ENCODE measurements at regions not wholly inside any gene's neighbourhood (a gene's known extent, or its start where the extent isn't known, plus 50 kb on each side); places are given as distances from the start of the nearest gene placed in this dataset.

DNA sequence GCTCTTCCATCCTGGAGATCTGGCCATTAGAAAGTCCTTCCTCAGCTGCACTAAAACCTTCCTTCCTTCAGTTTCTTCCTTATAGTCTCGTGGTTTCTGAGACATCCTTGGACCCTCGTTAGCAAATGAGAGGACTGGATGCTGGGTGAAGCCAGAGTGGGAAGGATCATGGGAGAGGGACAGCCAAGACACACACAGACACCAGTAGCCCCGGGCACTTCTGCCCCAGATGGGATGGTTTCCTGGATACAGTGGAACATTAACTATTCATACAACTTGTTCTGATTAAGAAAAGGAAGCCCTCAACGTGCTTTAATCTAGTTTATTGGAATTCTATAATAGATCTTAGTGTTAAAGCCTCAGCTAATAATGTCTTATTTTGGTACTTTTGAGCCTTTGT lies 125.5 kb downstream of the SEC61B start:
- H3K9me3 ChIP-seq (ENCODE audit: control insufficient read depth in 5 of 5, low read length in 5 of 5): no peaks in the 10 kb centered on the region

DNA sequence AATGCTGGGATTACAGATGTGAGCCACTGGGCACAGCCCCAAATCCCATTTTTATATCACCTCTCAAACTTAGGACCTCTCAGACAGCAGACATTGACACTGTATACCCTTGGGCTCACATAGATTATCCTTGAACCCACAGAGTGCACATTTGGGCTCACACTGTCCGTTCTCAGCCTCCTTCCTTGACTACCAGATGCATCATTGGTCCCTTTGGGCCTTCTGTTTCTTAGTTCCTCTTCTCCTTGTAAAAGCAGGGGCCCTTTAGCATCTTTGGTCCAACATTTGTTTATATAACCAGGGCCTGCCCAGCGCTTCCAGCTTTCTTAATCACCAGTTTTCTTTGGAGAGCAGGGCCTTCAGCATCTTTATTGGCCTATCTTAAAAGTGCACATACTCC lies 126.2 kb downstream of the SEC61B start:
- Histone ChIP-seq H3K36me3 (ENCODE audit: control insufficient read depth in 5 of 5, insufficient read depth in 5 of 5, low read length in 5 of 5) (no peaks in the 10 kb centered on the region), H3K9ac (ENCODE audit: low read length in 5 of 5) (no peak overlapping the region), H3K9me3 (ENCODE audit: control insufficient read depth in 5 of 5, low read length in 5 of 5) (no peaks in the 10 kb centered on the region), H3K4me3 (ENCODE audit: low read depth in 1 of 5, low read length in 5 of 5) (no peak overlapping the region), H3K4me1 (ENCODE audit: control insufficient read depth in 5 of 5, insufficient read depth in 5 of 5, low read length in 5 of 5) (peaks cover 7 to 11% (median 8%) of the 10 kb centered on the region in 5 donors), H3K27me3 (ENCODE audit: control insufficient read depth in 5 of 5, insufficient read depth in 4 of 5, low read length in 5 of 5) (no peaks in the 10 kb centered on the region), H3K27ac (ENCODE audit: low read depth, low read length) (no peak overlapping the region)

More for the DNA sequence above, 125.5 kb downstream of the SEC61B start:
- H3K9ac ChIP-seq (ENCODE audit: low read length in 5 of 5): no peak overlapping the region
- peaks cover 0 to 4% (median 3%) of the 10 kb centered on the region in 5 donors for H3K4me1 ChIP-seq (ENCODE audit: control insufficient read depth in 5 of 5, insufficient read depth in 5 of 5, low read length in 5 of 5)
- no peaks in the 10 kb centered on the region for H3K27me3 ChIP-seq (ENCODE audit: control insufficient read depth in 5 of 5, insufficient read depth in 4 of 5, low read length in 5 of 5)
- H3K36me3 ChIP-seq (ENCODE audit: control insufficient read depth in 5 of 5, insufficient read depth in 5 of 5, low read length in 5 of 5): no peaks in the 10 kb centered on the region
- H3K27ac ChIP-seq (ENCODE audit: low read depth, low read length): no peak overlapping the region
- no peak overlapping the region for H3K4me3 ChIP-seq (ENCODE audit: low read depth in 1 of 5, low read length in 5 of 5)

DNA sequence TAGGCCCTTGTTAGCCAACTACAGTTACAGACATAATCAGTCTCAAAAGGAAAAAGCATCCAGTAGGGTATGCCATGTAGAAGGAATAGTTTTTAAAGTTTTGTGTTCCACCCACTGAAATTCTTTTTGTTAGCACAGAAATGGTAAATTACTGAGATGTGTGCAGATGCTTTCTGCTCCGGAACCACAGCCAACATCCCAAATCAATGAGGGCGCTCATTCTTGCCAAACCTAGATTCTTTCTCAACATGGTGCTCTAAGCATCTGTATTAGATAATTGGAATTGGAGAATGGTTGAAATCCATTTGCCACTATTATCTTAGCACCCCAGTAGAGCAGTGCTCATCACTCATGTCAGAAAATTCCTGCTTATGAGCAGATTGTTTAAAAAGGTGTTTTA lies 127.8 kb downstream of the SEC61B start:
- H3K4me3 ChIP-seq (ENCODE audit: low read depth in 1 of 5, low read length in 5 of 5): no peak overlapping the region
- peaks cover 0 to 3% (median 0%) of the 10 kb centered on the region in 5 donors for H3K27me3 ChIP-seq (ENCODE audit: control insufficient read depth in 5 of 5, insufficient read depth in 4 of 5, low read length in 5 of 5)
- H3K9ac ChIP-seq (ENCODE audit: low read length in 5 of 5): no peak overlapping the region
- H3K36me3 ChIP-seq (ENCODE audit: control insufficient read depth in 5 of 5, insufficient read depth in 5 of 5, low read length in 5 of 5): no peaks in the 10 kb centered on the region
- H3K9me3 ChIP-seq (ENCODE audit: control insufficient read depth in 5 of 5, low read length in 5 of 5): no peaks in the 10 kb centered on the region
- H3K27ac ChIP-seq (ENCODE audit: low read depth, low read length): no peak overlapping the region
- peaks cover 13 to 22% (median 18%) of the 10 kb centered on the region in 5 donors for H3K4me1 ChIP-seq (ENCODE audit: control insufficient read depth in 5 of 5, insufficient read depth in 5 of 5, low read length in 5 of 5)

DNA sequence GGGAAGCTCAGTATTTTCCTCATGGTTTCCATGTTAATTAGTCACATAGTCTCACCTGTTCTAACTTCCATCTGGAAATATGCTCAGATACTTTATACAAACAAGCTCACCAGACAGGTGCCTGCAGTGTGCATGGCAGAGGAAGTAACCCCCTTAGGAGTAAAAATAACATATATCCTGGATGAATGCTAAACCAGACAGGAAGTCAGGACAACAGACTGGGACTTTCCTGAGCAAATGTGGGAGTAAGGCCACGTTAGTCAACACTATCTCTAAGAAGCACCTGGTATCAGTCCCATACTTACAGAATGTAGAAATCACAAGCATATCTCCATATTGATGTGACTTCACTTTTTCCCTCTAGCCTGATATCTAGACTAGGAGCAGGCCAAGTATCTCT lies 128.4 kb downstream of the SEC61B start:
- H3K4me1 ChIP-seq (ENCODE audit: control insufficient read depth in 5 of 5, insufficient read depth in 5 of 5, low read length in 5 of 5): peaks cover 11 to 22% (median 18%) of the 10 kb centered on the region in 5 donors
- no peak overlapping the region for H3K4me3 ChIP-seq (ENCODE audit: low read depth in 1 of 5, low read length in 5 of 5)
- H3K9me3 ChIP-seq (ENCODE audit: control insufficient read depth in 5 of 5, low read length in 5 of 5): no peaks in the 10 kb centered on the region
- no peak overlapping the region for H3K27ac ChIP-seq (ENCODE audit: low read depth, low read length)
- H3K36me3 ChIP-seq (ENCODE audit: control insufficient read depth in 5 of 5, insufficient read depth in 5 of 5, low read length in 5 of 5): no peaks in the 10 kb centered on the region
- peaks cover 0 to 3% (median 0%) of the 10 kb centered on the region in 5 donors for H3K27me3 ChIP-seq (ENCODE audit: control insufficient read depth in 5 of 5, insufficient read depth in 4 of 5, low read length in 5 of 5)
- no peak overlapping the region for H3K9ac ChIP-seq (ENCODE audit: low read length in 5 of 5)

DNA sequence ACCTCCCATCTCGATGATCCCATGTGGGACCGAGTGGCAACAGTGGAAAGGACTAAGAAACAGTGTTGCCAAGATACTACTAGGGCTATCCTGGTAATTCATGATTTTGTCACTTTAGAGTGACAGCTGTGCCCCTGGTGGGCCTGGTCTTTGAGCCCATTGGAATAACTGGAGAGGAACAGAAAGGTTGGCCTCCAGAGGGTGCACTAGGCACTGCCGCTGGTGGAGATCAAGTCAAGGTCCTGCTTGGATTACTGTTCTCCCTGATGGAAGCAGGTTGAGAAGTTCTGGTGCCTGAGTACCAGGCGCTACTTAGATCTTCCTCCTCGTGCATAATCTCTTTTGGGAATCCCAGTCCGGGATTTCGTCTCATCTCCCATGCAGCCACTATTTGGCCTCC lies 129.6 kb downstream of the SEC61B start:
- Histone ChIP-seq H3K27me3 (ENCODE audit: control insufficient read depth in 5 of 5, insufficient read depth in 4 of 5, low read length in 5 of 5) (peaks cover 0 to 3% (median 0%) of the 10 kb centered on the region in 5 donors), H3K9ac (ENCODE audit: low read length in 5 of 5) (no peak overlapping the region), H3K4me3 (ENCODE audit: low read depth in 1 of 5, low read length in 5 of 5) (no peak overlapping the region), H3K36me3 (ENCODE audit: control insufficient read depth in 5 of 5, insufficient read depth in 5 of 5, low read length in 5 of 5) (no peaks in the 10 kb centered on the region), H3K4me1 (ENCODE audit: control insufficient read depth in 5 of 5, insufficient read depth in 5 of 5, low read length in 5 of 5) (peaks cover 17 to 31% (median 27%) of the 10 kb centered on the region in 5 donors), H3K27ac (ENCODE audit: low read depth, low read length) (no peak overlapping the region), H3K9me3 (ENCODE audit: control insufficient read depth in 5 of 5, low read length in 5 of 5) (no peaks in the 10 kb centered on the region)

DNA sequence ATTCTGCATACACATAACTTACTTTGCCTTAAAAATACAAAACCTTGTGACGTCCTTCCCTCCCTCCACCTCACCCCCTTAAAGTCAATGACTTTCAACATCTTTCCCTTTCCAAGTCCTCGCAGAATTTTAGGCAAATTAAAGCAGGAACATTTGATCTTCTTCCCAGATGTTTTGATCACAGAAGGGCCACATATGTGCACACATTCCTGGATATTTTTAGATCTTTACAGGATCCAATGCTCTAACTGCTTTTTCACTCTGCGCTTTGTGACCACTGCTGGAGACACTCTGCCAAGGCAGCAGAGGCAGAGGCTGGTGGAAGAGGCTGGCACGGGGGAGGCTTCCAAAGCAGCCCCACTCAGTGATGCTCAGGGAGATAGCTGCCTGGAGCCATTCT lies 130.7 kb downstream of the SEC61B start:
- Histone ChIP-seq H3K36me3 (ENCODE audit: control insufficient read depth in 5 of 5, insufficient read depth in 5 of 5, low read length in 5 of 5) (no peaks in the 10 kb centered on the region), H3K9me3 (ENCODE audit: control insufficient read depth in 5 of 5, low read length in 5 of 5) (no peaks in the 10 kb centered on the region), H3K9ac (ENCODE audit: low read length in 5 of 5) (peak overlapping the region in 2 of 5 donors; percentile 30 to 47), H3K4me3 (ENCODE audit: low read depth in 1 of 5, low read length in 5 of 5) (no peak overlapping the region), H3K27ac (ENCODE audit: low read depth, low read length) (peak overlapping the region; percentile 99), H3K4me1 (ENCODE audit: control insufficient read depth in 5 of 5, insufficient read depth in 5 of 5, low read length in 5 of 5) (peaks cover 20 to 40% (median 36%) of the 10 kb centered on the region in 5 donors), H3K27me3 (ENCODE audit: control insufficient read depth in 5 of 5, insufficient read depth in 4 of 5, low read length in 5 of 5) (peaks cover 0 to 3% (median 0%) of the 10 kb centered on the region in 5 donors)

DNA sequence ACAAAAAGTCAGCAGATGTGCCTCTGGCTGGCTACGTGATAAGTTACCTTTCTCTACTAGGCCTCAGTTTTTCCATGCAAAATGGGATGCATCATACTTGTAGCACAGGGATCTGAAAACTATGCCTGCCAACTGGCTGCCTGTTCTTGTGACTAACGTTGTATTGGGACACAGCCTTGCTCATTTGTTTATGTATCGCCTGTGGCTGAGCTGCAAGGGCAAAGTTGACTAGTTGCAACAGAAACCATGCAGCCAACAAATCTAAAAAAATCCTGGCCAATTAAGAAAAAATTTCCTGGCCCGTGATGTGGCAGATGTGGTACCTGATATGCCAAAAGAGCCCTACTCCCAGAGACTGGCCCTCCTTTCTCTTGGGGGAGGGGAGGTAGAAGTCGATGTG lies 131.3 kb downstream of the SEC61B start:
- H3K4me1 ChIP-seq (ENCODE audit: control insufficient read depth in 5 of 5, insufficient read depth in 5 of 5, low read length in 5 of 5): peaks cover 20 to 41% (median 36%) of the 10 kb centered on the region in 5 donors
- peaks cover 0 to 3% (median 0%) of the 10 kb centered on the region in 5 donors for H3K27me3 ChIP-seq (ENCODE audit: control insufficient read depth in 5 of 5, insufficient read depth in 4 of 5, low read length in 5 of 5)
- H3K36me3 ChIP-seq (ENCODE audit: control insufficient read depth in 5 of 5, insufficient read depth in 5 of 5, low read length in 5 of 5): no peaks in the 10 kb centered on the region
- no peaks in the 10 kb centered on the region for H3K9me3 ChIP-seq (ENCODE audit: control insufficient read depth in 5 of 5, low read length in 5 of 5)
- H3K4me3 ChIP-seq (ENCODE audit: low read depth in 1 of 5, low read length in 5 of 5): no peak overlapping the region
- H3K9ac ChIP-seq (ENCODE audit: low read length in 5 of 5): peak overlapping the region in 3 of 5 donors; percentile 54 to 90 (median 60)
- H3K27ac ChIP-seq (ENCODE audit: low read depth, low read length): peak overlapping the region; percentile 99

DNA sequence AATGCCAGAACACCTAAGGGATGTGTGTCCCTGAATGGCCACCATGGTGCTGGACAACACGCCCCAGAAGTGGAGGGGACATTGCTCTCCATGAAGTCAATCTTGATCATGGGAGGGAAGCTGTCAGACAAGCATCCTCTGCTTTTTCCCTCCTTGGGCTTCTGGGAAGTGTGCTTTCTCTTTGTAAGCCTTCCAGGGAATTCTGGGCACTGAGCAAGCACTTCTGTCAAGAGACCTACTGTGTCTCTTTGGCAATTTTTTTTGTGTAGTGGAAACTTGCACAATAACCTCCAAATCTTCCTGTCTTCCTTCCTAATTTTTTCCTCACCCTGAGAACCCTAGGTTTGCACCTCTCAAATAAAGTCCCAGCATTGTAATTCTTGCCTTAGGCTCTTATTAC lies 132.0 kb downstream of the SEC61B start:
- no peaks in the 10 kb centered on the region for H3K9me3 ChIP-seq (ENCODE audit: control insufficient read depth in 5 of 5, low read length in 5 of 5)
- peaks cover 20 to 41% (median 36%) of the 10 kb centered on the region in 5 donors for H3K4me1 ChIP-seq (ENCODE audit: control insufficient read depth in 5 of 5, insufficient read depth in 5 of 5, low read length in 5 of 5)
- H3K27me3 ChIP-seq (ENCODE audit: control insufficient read depth in 5 of 5, insufficient read depth in 4 of 5, low read length in 5 of 5): peaks cover 0 to 6% (median 3%) of the 10 kb centered on the region in 5 donors
- peak overlapping the region; percentile 99 for H3K27ac ChIP-seq (ENCODE audit: low read depth, low read length)
- H3K4me3 ChIP-seq (ENCODE audit: low read depth in 1 of 5, low read length in 5 of 5): no peak overlapping the region
- H3K9ac ChIP-seq (ENCODE audit: low read length in 5 of 5): peak overlapping the region in 3 of 5 donors; percentile 54 to 90 (median 60)
- H3K36me3 ChIP-seq (ENCODE audit: control insufficient read depth in 5 of 5, insufficient read depth in 5 of 5, low read length in 5 of 5): no peaks in the 10 kb centered on the region

DNA sequence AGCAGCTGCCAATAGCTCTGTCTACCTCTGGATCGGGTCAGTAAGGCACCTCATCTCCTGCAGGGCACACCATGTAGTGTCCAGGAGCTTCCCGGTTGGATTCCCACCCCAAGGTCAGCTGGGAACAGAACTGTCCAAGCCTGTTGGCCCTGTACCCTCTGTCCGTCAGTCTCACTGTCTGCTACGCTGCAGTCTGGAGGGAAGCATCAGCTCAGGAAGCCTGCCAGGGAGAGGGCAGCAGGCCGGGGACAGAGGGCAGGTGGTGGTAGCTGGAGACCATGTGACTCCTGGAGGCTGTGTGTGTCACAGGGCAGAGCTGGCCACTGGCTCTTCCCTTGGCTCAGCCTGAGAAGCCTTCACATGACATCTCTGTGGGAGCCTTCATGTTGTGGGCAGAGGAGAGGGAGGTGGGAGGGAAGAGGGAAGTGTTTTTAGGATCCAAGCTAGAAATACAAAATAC lies 134.5 kb downstream of the SEC61B start:
- Histone ChIP-seq H3K36me3 (ENCODE audit: control insufficient read depth in 5 of 5, insufficient read depth in 5 of 5, low read length in 5 of 5) (no peaks in the 10 kb centered on the region), H3K9ac (ENCODE audit: low read length in 5 of 5) (peak overlapping the region in 4 of 5 donors; percentile 41 to 59 (median 56)), H3K4me3 (ENCODE audit: low read depth in 1 of 5, low read length in 5 of 5) (peak overlapping the region in 1 of 5 donors; percentile 2), H3K9me3 (ENCODE audit: control insufficient read depth in 5 of 5, low read length in 5 of 5) (no peaks in the 10 kb centered on the region), H3K4me1 (ENCODE audit: control insufficient read depth in 5 of 5, insufficient read depth in 5 of 5, low read length in 5 of 5) (peaks cover 20 to 41% (median 36%) of the 10 kb centered on the region in 5 donors), H3K27me3 (ENCODE audit: control insufficient read depth in 5 of 5, insufficient read depth in 4 of 5, low read length in 5 of 5) (peaks cover 0 to 7% (median 3%) of the 10 kb centered on the region in 5 donors), H3K27ac (ENCODE audit: low read depth, low read length) (peak overlapping the region; percentile 86)

DNA sequence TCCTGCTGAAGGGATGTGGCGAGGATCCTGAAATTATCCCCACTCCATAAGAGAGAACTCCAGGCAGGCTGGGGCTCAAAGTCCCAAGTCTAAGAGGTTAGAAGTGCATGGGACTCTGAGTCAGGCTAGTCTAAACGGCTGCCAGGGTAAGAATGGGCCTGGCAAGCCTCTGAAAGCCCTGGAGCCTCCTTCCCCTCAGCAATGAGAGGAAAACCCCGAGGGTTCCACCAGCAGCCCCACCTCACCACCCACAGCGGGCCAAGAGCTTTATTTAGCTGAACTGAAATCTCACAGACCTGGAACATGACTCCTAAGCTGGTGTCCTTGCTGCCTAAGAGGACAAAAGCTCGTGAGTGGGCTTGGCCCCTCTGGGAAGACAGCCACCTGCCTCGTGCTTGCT lies 135.5 kb downstream of the SEC61B start:
- H3K27ac ChIP-seq (ENCODE audit: low read depth, low read length): peak overlapping the region; percentile 68
- peaks cover 19 to 48% (median 45%) of the 10 kb centered on the region in 5 donors for H3K4me1 ChIP-seq (ENCODE audit: control insufficient read depth in 5 of 5, insufficient read depth in 5 of 5, low read length in 5 of 5)
- H3K4me3 ChIP-seq (ENCODE audit: low read depth in 1 of 5, low read length in 5 of 5): no peak overlapping the region
- H3K27me3 ChIP-seq (ENCODE audit: control insufficient read depth in 5 of 5, insufficient read depth in 4 of 5, low read length in 5 of 5): peaks cover 0 to 7% (median 3%) of the 10 kb centered on the region in 5 donors
- H3K36me3 ChIP-seq (ENCODE audit: control insufficient read depth in 5 of 5, insufficient read depth in 5 of 5, low read length in 5 of 5): no peaks in the 10 kb centered on the region
- no peaks in the 10 kb centered on the region for H3K9me3 ChIP-seq (ENCODE audit: control insufficient read depth in 5 of 5, low read length in 5 of 5)
- H3K9ac ChIP-seq (ENCODE audit: low read length in 5 of 5): no peak overlapping the region

Measured in subcutaneous abdominal adipose tissue (tissue), 5 donors.